Caco-2 (cell line): ENCODE measurements at regions not wholly inside any gene's neighbourhood (a gene's known extent, or its start where the extent isn't known, plus 50 kb on each side); places are given as distances from the start of the nearest gene placed in this dataset.

Experiments
- BruUV-seq: library from RNA; stranded (reverse); fragments of 400-500 nt; replicated peaks from 2 replicates; lab custom pipeline; 2021; lab: Mats Ljungman, UMichigan
- CTCF ChIA-PET: fragments of 300-600 bp; sonication (Branson Sonifier 250); formaldehyde crosslinking; loops from one replicate; lab custom pipeline; 2022; ENCODE audit warnings: antibody characterized with exemption; lab: Charles Lee
- POLR2A ChIA-PET: fragments of 300-600 bp; sonication (Branson Sonifier 250); formaldehyde crosslinking; loops from one replicate; lab custom pipeline; 2022; ENCODE audit warnings: antibody characterized with exemption; lab: Charles Lee
- DNase-seq, 2 experiments: peaks; one replicate each; pipeline versions ENCODE4 v3.0.0 to v3.0.0-alpha.2; 2020 to 2022
- H3K27me3 ChIP-seq: replicated peaks from 2 replicates; pipeline ENCODE4 v1.6.0; 2011; ENCODE audit warnings: low read length; ENCODE audit not compliant: control insufficient read depth, insufficient read depth
- H3K36me3 ChIP-seq: 2 replicates; pipeline ENCODE4 v1.5.1; 2011; ENCODE audit warnings: low read length; ENCODE audit not compliant: control insufficient read depth, insufficient read depth
- H3K4me1 ChIP-seq: fragments of 250-450 bp; sonication (Bioruptor Pico); 2 replicates; pipeline ENCODE4 v1.5.1; 2020; ENCODE audit warnings: mild to moderate bottlenecking
- H3K4me3 ChIP-seq: 2 replicates; pipeline ENCODE4 v1.5.1; 2011; ENCODE audit warnings: low read depth, mild to moderate bottlenecking, control low read depth, low read length
- H3K9me3 ChIP-seq: fragments of 250-450 bp; sonication (Bioruptor Pico); 2 replicates; pipeline ENCODE4 v1.5.1; 2020; ENCODE audit warnings: mild to moderate bottlenecking, moderate library complexity
- H3K27ac Mint-ChIP-seq: one replicate; pipeline ENCODE4 v1.8.0; 2022; ENCODE audit warnings: mixed read lengths; ENCODE audit not compliant: unreplicated experiment
- H3K27me3 Mint-ChIP-seq: one replicate; pipeline ENCODE4 v1.8.0; 2022; ENCODE audit warnings: mixed read lengths; ENCODE audit not compliant: insufficient read depth, unreplicated experiment
- H3K36me3 Mint-ChIP-seq: one replicate; pipeline ENCODE4 v1.8.0; 2022; ENCODE audit warnings: mild to moderate bottlenecking, mixed read lengths; ENCODE audit not compliant: insufficient read depth, unreplicated experiment
- H3K4me1 Mint-ChIP-seq: one replicate; pipeline ENCODE4 v1.8.0; 2022; ENCODE audit warnings: low read depth, mixed read lengths; ENCODE audit not compliant: unreplicated experiment
- H3K4me3 Mint-ChIP-seq: one replicate; pipeline ENCODE4 v1.8.0; 2022; ENCODE audit warnings: mild to moderate bottlenecking, moderate library complexity, mixed read lengths; ENCODE audit not compliant: unreplicated experiment
- H3K9me3 Mint-ChIP-seq: one replicate; pipeline ENCODE4 v1.8.0; 2022; ENCODE audit warnings: mixed read lengths; ENCODE audit not compliant: unreplicated experiment
- intact Hi-C: fragments of 100-400 bp; cut with micrococcal nuclease; formaldehyde crosslinking; loops from one replicate; pipeline ENCODE4 v1.10.0; 2022; ENCODE audit not compliant: unreplicated experiment
- TF ChIP-seq, protein P1 (sequence below), 2 experiments: fragments of 200-600 bp in 1 of 2; IDR thresholded peaks; 1 replicate in 1 of 2; 2 replicates in 1 of 2; pipeline versions ENCODE4 v1.5.1 to v1.8.0; 2011 to 2022; ENCODE audit warnings: antibody characterized with exemption in 1 of 2, control low read depth in 1 of 2, inconsistent platforms in 1 of 2, low read depth in 1 of 2, low read length in 1 of 2, mild to moderate bottlenecking in 1 of 2, moderate library complexity in 1 of 2; ENCODE audit not compliant: insufficient read depth in 1 of 2, severe bottlenecking in 1 of 2, unreplicated experiment in 1 of 2

GRCh38 chr6:156450421-156450820 lies 326.8 kb upstream of the ARID1B start:
- no peak overlapping the region for H3K4me3 Mint-ChIP-seq
- no peaks in the 10 kb centered on the region for H3K9me3 ChIP-seq
- H3K4me1 Mint-ChIP-seq, result no peaks in the 10 kb centered on the region
- DNase-seq, result no peak
- no peak overlapping the region for H3K27ac Mint-ChIP-seq
- no peaks in the 10 kb centered on the region for H3K36me3 Mint-ChIP-seq
- intact Hi-C loops, result no loop called here
- no peaks in the 10 kb centered on the region for H3K27me3 Mint-ChIP-seq
- no peaks in the 10 kb centered on the region for H3K9me3 Mint-ChIP-seq
- ChIA-PET POLR2A (no interaction called here), CTCF (no interaction called here)
- no TSS peak for BruUV-seq
- H3K4me3 ChIP-seq, result no peak overlapping the region
- no peaks in the 10 kb centered on the region for H3K27me3 ChIP-seq
- TF ChIP-seq, protein P1, sequence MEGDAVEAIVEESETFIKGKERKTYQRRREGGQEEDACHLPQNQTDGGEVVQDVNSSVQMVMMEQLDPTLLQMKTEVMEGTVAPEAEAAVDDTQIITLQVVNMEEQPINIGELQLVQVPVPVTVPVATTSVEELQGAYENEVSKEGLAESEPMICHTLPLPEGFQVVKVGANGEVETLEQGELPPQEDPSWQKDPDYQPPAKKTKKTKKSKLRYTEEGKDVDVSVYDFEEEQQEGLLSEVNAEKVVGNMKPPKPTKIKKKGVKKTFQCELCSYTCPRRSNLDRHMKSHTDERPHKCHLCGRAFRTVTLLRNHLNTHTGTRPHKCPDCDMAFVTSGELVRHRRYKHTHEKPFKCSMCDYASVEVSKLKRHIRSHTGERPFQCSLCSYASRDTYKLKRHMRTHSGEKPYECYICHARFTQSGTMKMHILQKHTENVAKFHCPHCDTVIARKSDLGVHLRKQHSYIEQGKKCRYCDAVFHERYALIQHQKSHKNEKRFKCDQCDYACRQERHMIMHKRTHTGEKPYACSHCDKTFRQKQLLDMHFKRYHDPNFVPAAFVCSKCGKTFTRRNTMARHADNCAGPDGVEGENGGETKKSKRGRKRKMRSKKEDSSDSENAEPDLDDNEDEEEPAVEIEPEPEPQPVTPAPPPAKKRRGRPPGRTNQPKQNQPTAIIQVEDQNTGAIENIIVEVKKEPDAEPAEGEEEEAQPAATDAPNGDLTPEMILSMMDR (IDR thresholded peaks at IDR 0.05; ENCODE audit: insufficient read depth in 1 of 2, low read depth in 1 of 2, low read length in 1 of 2, severe bottlenecking in 1 of 2, unreplicated experiment in 1 of 2), result no peak
- H3K36me3 ChIP-seq, result no peaks in the 10 kb centered on the region
- no peaks in the 10 kb centered on the region for H3K4me1 ChIP-seq

DNA sequence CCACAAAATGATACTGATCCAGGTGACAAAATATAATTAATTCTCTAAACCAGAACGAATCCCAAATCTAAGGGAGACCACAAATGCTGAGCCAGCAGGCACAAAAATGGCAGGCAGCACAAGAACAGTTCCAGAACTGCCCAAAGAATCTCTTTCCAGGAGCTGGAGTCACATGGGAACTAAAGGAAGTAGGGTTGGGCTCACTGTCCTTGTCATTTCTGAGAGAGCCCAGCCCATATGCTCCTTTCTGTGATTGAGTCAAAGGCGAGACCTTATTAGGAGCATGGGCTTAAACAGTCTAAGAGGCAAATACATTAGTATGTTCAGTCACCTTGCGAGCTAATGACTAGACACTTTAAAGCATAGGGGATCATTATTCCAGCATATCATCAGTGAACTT lies 327.6 kb upstream of the ARID1B start:
- no TSS peak for BruUV-seq
- no peaks in the 10 kb centered on the region for H3K9me3 Mint-ChIP-seq
- no peak for DNase-seq
- POLR2A ChIA-PET, result no interaction called here
- no peaks in the 10 kb centered on the region for H3K4me1 Mint-ChIP-seq
- no peaks in the 10 kb centered on the region for H3K4me1 ChIP-seq
- H3K27me3 ChIP-seq, result no peaks in the 10 kb centered on the region
- H3K36me3 ChIP-seq, result no peaks in the 10 kb centered on the region
- intact Hi-C loops, result no loop called here
- TF ChIP-seq, protein P1 (IDR thresholded peaks at IDR 0.05; ENCODE audit: insufficient read depth in 1 of 2, low read depth in 1 of 2, low read length in 1 of 2, severe bottlenecking in 1 of 2, unreplicated experiment in 1 of 2), result no peak
- peaks cover 3% of the 10 kb centered on the region for H3K27me3 Mint-ChIP-seq
- no peaks in the 10 kb centered on the region for H3K9me3 ChIP-seq
- no peak overlapping the region for H3K4me3 Mint-ChIP-seq
- no peak overlapping the region for H3K4me3 ChIP-seq
- H3K27ac Mint-ChIP-seq, result no peak overlapping the region
- CTCF ChIA-PET, result no interaction called here
- no peaks in the 10 kb centered on the region for H3K36me3 Mint-ChIP-seq

- H3K4me3 Mint-ChIP-seq, result no peak overlapping the region
- TF ChIP-seq, protein P1 (IDR thresholded peaks at IDR 0.05; ENCODE audit: insufficient read depth in 1 of 2, low read depth in 1 of 2, low read length in 1 of 2, severe bottlenecking in 1 of 2, unreplicated experiment in 1 of 2), result no peak
- no peaks in the 10 kb centered on the region for H3K36me3 ChIP-seq
- H3K4me1 Mint-ChIP-seq, result no peaks in the 10 kb centered on the region
- no peaks in the 10 kb centered on the region for H3K36me3 Mint-ChIP-seq
- intact Hi-C loops, result no loop called here
- ChIA-PET CTCF (no interaction called here), POLR2A (no interaction called here)
- BruUV-seq, result no TSS peak
- H3K4me3 ChIP-seq, result no peak overlapping the region
- peaks cover 7% of the 10 kb centered on the region for H3K27me3 Mint-ChIP-seq
- DNase-seq, result no peak
- no peaks in the 10 kb centered on the region for H3K9me3 ChIP-seq
- H3K27me3 ChIP-seq, result no peaks in the 10 kb centered on the region
- H3K9me3 Mint-ChIP-seq, result no peaks in the 10 kb centered on the region
- no peaks in the 10 kb centered on the region for H3K4me1 ChIP-seq
- H3K27ac Mint-ChIP-seq, result no peak overlapping the region
Observed at GRCh38 chr6:156449128-156449527, 328.1 kb upstream of the ARID1B start.
